ENCODE measurements at regions not wholly inside any gene's neighbourhood (a gene's known extent, or its start where the extent isn't known, plus 50 kb on each side); places are given as distances from the start of the nearest gene placed in this dataset.

- no peak for DNase-seq (ENCODE audit: low read depth in 2 of 2)
- no peak overlapping the region for H3K4me3 ChIP-seq (replicated peaks in 1 of 2; ENCODE audit: low read depth in 2 of 2, low read length in 2 of 2)
- TF ChIP-seq CTCF (IDR thresholded peaks at IDR 0.05; ENCODE audit: low read depth, low read length): no peak
Measured at GRCh38 chr4:10371121-10371520, 86.1 kb downstream of the ZNF518B start.

GRCh38 chr4:10369517-10369916, 87.7 kb downstream of the ZNF518B start:
- H3K4me3 ChIP-seq (replicated peaks in 1 of 2; ENCODE audit: low read depth in 2 of 2, low read length in 2 of 2): no peak overlapping the region
- no peak for DNase-seq (ENCODE audit: low read depth in 2 of 2)
- no peak for TF ChIP-seq CTCF (IDR thresholded peaks at IDR 0.05; ENCODE audit: low read depth, low read length)

- H3K4me3 ChIP-seq (replicated peaks in 1 of 2; ENCODE audit: low read depth in 2 of 2, low read length in 2 of 2): no peak overlapping the region
- no peak for TF ChIP-seq CTCF (IDR thresholded peaks at IDR 0.05; ENCODE audit: low read depth, low read length)
- no peak for DNase-seq (ENCODE audit: low read depth in 2 of 2)
Measured at GRCh38 chr4:10366628-10367027, 90.6 kb downstream of the ZNF518B start.

GRCh38 chr4:10364194-10364593, 93.0 kb downstream of the ZNF518B start:
- TF ChIP-seq CTCF (IDR thresholded peaks at IDR 0.05; ENCODE audit: low read depth, low read length): no peak
- DNase-seq (ENCODE audit: low read depth in 2 of 2): no peak
- no peak overlapping the region for H3K4me3 ChIP-seq (replicated peaks in 1 of 2; ENCODE audit: low read depth in 2 of 2, low read length in 2 of 2)

GRCh38 chr4:10354746-10355145, 102.5 kb downstream of the ZNF518B start:
- TF ChIP-seq CTCF (IDR thresholded peaks at IDR 0.05; ENCODE audit: low read depth, low read length): no peak
- no peak overlapping the region for H3K4me3 ChIP-seq (replicated peaks in 1 of 2; ENCODE audit: low read depth in 2 of 2, low read length in 2 of 2)
- no peak for DNase-seq (ENCODE audit: low read depth in 2 of 2)

GRCh38 chr4:10354225-10354624, 103.0 kb downstream of the ZNF518B start:
- TF ChIP-seq CTCF (IDR thresholded peaks at IDR 0.05; ENCODE audit: low read depth, low read length): no peak
- peak in 1 of 2 donors; percentile 7 for DNase-seq (ENCODE audit: low read depth in 2 of 2)
- no peak overlapping the region for H3K4me3 ChIP-seq (replicated peaks in 1 of 2; ENCODE audit: low read depth in 2 of 2, low read length in 2 of 2)

GRCh38 chr4:10353110-10353509, 104.1 kb downstream of the ZNF518B start:
- peak in 1 of 2 donors; percentile 21 for DNase-seq (ENCODE audit: low read depth in 2 of 2)
- H3K4me3 ChIP-seq (replicated peaks in 1 of 2; ENCODE audit: low read depth in 2 of 2, low read length in 2 of 2): no peak overlapping the region
- no peak for TF ChIP-seq CTCF (IDR thresholded peaks at IDR 0.05; ENCODE audit: low read depth, low read length)
